GM23338 (cell line): ENCODE measurements at regions not wholly inside any gene's neighbourhood (a gene's known extent, or its start where the extent isn't known, plus 50 kb on each side); places are given as distances from the start of the nearest gene placed in this dataset.

Experiments
- ATAC-seq: fragments of 200-7000 bp; cut with Tn5 transposase; 3 replicates; pipeline ENCODE4 v1.9.1; 2020
- DNase-seq: peaks from one replicate; pipeline ENCODE4 v3.0.0-alpha.2; 2015; ENCODE audit warnings: low spot score
- H2AFZ ChIP-seq: fragments of 200-600 bp; sonication (generic); 2 replicates; pipeline ENCODE4 v1.8.0; 2016; ENCODE audit warnings: antibody characterized with exemption, mild to moderate bottlenecking, moderate library complexity
- H3F3A ChIP-seq: fragments of 200-600 bp; sonication (generic); replicated peaks from 2 replicates; pipeline ENCODE4 v1.8.0; 2017; ENCODE audit warnings: antibody characterized with exemption, mixed run types, low read depth
- H3K27ac ChIP-seq: fragments of 200-600 bp; sonication (generic); 2 replicates; pipeline ENCODE4 v1.6.1; 2016; ENCODE audit warnings: low read depth
- H3K27me3 ChIP-seq: fragments of 200-600 bp; sonication (generic); 2 replicates; pipeline ENCODE4 v1.8.0; 2016; ENCODE audit warnings: mild to moderate bottlenecking, mixed run types, moderate library complexity; ENCODE audit not compliant: insufficient read depth
- H3K36me3 ChIP-seq: fragments of 200-600 bp; sonication (generic); 2 replicates; pipeline ENCODE4 v1.8.0; 2016; ENCODE audit warnings: mild to moderate bottlenecking; ENCODE audit not compliant: insufficient read depth
- H3K4me1 ChIP-seq: fragments of 200-600 bp; sonication (generic); 2 replicates; pipeline ENCODE4 v1.8.0; 2016; ENCODE audit warnings: mild to moderate bottlenecking, moderate library complexity; ENCODE audit not compliant: insufficient read depth
- H3K4me2 ChIP-seq: fragments of 200-600 bp; sonication (generic); 2 replicates; pipeline ENCODE4 v1.7.1; 2017; ENCODE audit warnings: mixed run types
- H3K4me3 ChIP-seq: fragments of 200-600 bp; sonication (generic); 2 replicates; pipeline ENCODE4 v1.6.1; 2016; ENCODE audit warnings: mixed run types
- H3K79me2 ChIP-seq: fragments of 200-600 bp; sonication (generic); replicated peaks from 2 replicates; pipeline ENCODE4 v1.8.0; 2017; ENCODE audit warnings: mild to moderate bottlenecking; ENCODE audit not compliant: insufficient read depth
- H3K9me2 ChIP-seq: fragments of 200-600 bp; sonication (generic); 2 replicates; pipeline ENCODE4 v1.8.0; 2017; ENCODE audit not compliant: insufficient read depth
- H4K20me1 ChIP-seq: fragments of 200-600 bp; sonication (generic); replicated peaks from 2 replicates; pipeline ENCODE4 v1.8.0; 2017; ENCODE audit warnings: mild to moderate bottlenecking; ENCODE audit not compliant: insufficient read depth
- H3K27ac Mint-ChIP-seq: 2 replicates; pipeline ENCODE4 v1.8.0; 2020; ENCODE audit warnings: inconsistent platforms, mild to moderate bottlenecking, moderate library complexity, mixed read lengths
- H3K27me3 Mint-ChIP-seq: 3 replicates; pipeline ENCODE4 v1.8.0; 2022; ENCODE audit warnings: low read depth, mild to moderate bottlenecking, moderate library complexity, mixed read lengths, inconsistent platforms; ENCODE audit not compliant: insufficient read depth, poor library complexity
- H3K36me3 Mint-ChIP-seq: 3 replicates; pipeline ENCODE4 v1.8.0; 2021; ENCODE audit warnings: low read depth, mild to moderate bottlenecking, inconsistent platforms, moderate library complexity, mixed read lengths
- H3K4me1 Mint-ChIP-seq: 3 replicates; pipeline ENCODE4 v1.8.0; 2020; ENCODE audit warnings: mild to moderate bottlenecking, inconsistent platforms, mixed read lengths
- H3K4me3 Mint-ChIP-seq: 3 replicates; pipeline ENCODE4 v1.8.0; 2021; ENCODE audit warnings: moderate library complexity, mild to moderate bottlenecking, inconsistent platforms, mixed read lengths
- H3K9me3 Mint-ChIP-seq: 3 replicates; pipeline ENCODE4 v1.8.0; 2020; ENCODE audit warnings: moderate library complexity, mild to moderate bottlenecking, inconsistent platforms, mixed read lengths
- CREB1 ChIP-seq: fragments of 250-450 bp; sonication (Bioruptor Pico); IDR thresholded peaks from 2 replicates; pipeline ENCODE4 v1.5.0; 2020; ENCODE audit warnings: low read depth, mild to moderate bottlenecking, moderate library complexity
- EZH2 ChIP-seq: fragments of 200-600 bp; sonication (generic); IDR thresholded peaks from one replicate; pipeline ENCODE4 v1.8.0; 2017; ENCODE audit warnings: antibody characterized with exemption, mild to moderate bottlenecking, low read depth; ENCODE audit not compliant: unreplicated experiment
- EZH2phosphoT487 ChIP-seq: fragments of 200-600 bp; sonication (generic); IDR thresholded peaks from one replicate; pipeline ENCODE4 v1.8.1; 2018; ENCODE audit warnings: antibody characterized with exemption; ENCODE audit not compliant: unreplicated experiment
- JUNB ChIP-seq: IDR thresholded peaks from one replicate; pipeline ENCODE4 v1.6.1; 2016; ENCODE audit warnings: antibody characterized with exemption; ENCODE audit not compliant: unreplicated experiment
- NANOG ChIP-seq: IDR thresholded peaks from 2 replicates; pipeline ENCODE4 v1.6.1; 2016; ENCODE audit warnings: antibody characterized with exemption, borderline replicate concordance
- POLR2AphosphoS5 ChIP-seq: IDR thresholded peaks from 2 replicates; pipeline ENCODE4 v1.6.1; 2016; ENCODE audit warnings: antibody characterized with exemption, low read depth
- STAT1 ChIP-seq: IDR thresholded peaks from one replicate; pipeline ENCODE4 v1.6.1; 2016; ENCODE audit warnings: antibody characterized with exemption; ENCODE audit not compliant: unreplicated experiment
- ZNF114 ChIP-seq: fragments of 250-450 bp; sonication (Bioruptor Pico); IDR thresholded peaks from 2 replicates; pipeline ENCODE4 v1.5.0; 2020; ENCODE audit warnings: mild to moderate bottlenecking, moderate library complexity
- ZNF331 ChIP-seq: fragments of 250-450 bp; sonication (Bioruptor Pico); IDR thresholded peaks from 2 replicates; pipeline ENCODE4 v1.5.0; 2020; ENCODE audit warnings: low read depth, mild to moderate bottlenecking, moderate library complexity
- TF ChIP-seq, protein P1 (sequence below): IDR thresholded peaks from one replicate; pipeline ENCODE4 v1.6.1; 2018; ENCODE audit warnings: antibody characterized with exemption; ENCODE audit not compliant: unreplicated experiment
- TF ChIP-seq, protein P2 (sequence below), 2 experiments: fragments of 200-600 bp in 1 of 2; sonication (generic) in 1 of 2; conservative IDR thresholded peaks; 2 replicates each; pipeline versions ENCODE4 v1.5.1 to v1.6.1; 2016 to 2017; ENCODE audit warnings: antibody characterized with exemption in 2 of 2, low read depth in 2 of 2, mild to moderate bottlenecking in 2 of 2, moderate library complexity in 1 of 2
- TF ChIP-seq, protein P3 (sequence below): IDR thresholded peaks from 2 replicates; pipeline ENCODE4 v1.6.1; 2016; ENCODE audit warnings: antibody characterized with exemption
- TF ChIP-seq, protein P4 (sequence below): fragments of 250-450 bp; sonication (Bioruptor Pico); IDR thresholded peaks from 2 replicates; pipeline ENCODE4 v1.5.0; 2020; ENCODE audit warnings: mild to moderate bottlenecking, moderate library complexity

DNA sequence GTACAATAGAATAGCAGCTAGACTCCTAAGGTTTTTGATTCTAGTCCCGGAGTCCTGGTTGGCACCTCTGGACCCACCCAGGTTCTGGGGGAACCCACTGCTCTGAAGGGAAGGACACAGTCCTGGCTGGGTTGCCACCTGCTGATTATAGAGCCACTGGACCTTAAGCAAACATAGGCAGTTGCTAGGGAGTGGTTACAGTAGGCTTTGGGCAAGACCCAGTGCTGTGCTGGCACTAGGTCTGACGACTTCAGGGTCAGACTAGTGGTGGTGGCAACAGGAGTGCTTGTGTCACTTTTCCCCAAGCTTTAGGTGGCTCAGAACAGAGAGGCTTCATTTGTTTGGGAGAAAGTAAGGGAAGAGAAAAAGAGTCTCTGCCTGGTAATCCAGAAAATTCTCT lies 109.8 kb upstream of the C3orf80 start:
- Mint-ChIP-seq H3K27ac (no peak overlapping the region), H3K4me3 (no peak overlapping the region), H3K27me3 (peaks cover 2% of the 10 kb centered on the region), H3K4me1 (peaks cover 15% of the 10 kb centered on the region; the same call in 2 of the 3 replicates), H3K9me3 (peaks cover 8% of the 10 kb centered on the region), H3K36me3 (peaks cover 6% of the 10 kb centered on the region; the same call in 2 of the 3 replicates)
- H3K27ac ChIP-seq, result no peak overlapping the region
- ATAC-seq (no peak), DNase-seq (no peak)
- no peak overlapping the region for H2AFZ ChIP-seq
- no peaks in the 10 kb centered on the region for H3K36me3 ChIP-seq
- no peaks in the 10 kb centered on the region for H3K27me3 ChIP-seq
- TF ChIP-seq NANOG, result no peak
- TF ChIP-seq ZNF331, result no peak
- TF ChIP-seq EZH2, result no peak
- TF ChIP-seq, protein P1, sequence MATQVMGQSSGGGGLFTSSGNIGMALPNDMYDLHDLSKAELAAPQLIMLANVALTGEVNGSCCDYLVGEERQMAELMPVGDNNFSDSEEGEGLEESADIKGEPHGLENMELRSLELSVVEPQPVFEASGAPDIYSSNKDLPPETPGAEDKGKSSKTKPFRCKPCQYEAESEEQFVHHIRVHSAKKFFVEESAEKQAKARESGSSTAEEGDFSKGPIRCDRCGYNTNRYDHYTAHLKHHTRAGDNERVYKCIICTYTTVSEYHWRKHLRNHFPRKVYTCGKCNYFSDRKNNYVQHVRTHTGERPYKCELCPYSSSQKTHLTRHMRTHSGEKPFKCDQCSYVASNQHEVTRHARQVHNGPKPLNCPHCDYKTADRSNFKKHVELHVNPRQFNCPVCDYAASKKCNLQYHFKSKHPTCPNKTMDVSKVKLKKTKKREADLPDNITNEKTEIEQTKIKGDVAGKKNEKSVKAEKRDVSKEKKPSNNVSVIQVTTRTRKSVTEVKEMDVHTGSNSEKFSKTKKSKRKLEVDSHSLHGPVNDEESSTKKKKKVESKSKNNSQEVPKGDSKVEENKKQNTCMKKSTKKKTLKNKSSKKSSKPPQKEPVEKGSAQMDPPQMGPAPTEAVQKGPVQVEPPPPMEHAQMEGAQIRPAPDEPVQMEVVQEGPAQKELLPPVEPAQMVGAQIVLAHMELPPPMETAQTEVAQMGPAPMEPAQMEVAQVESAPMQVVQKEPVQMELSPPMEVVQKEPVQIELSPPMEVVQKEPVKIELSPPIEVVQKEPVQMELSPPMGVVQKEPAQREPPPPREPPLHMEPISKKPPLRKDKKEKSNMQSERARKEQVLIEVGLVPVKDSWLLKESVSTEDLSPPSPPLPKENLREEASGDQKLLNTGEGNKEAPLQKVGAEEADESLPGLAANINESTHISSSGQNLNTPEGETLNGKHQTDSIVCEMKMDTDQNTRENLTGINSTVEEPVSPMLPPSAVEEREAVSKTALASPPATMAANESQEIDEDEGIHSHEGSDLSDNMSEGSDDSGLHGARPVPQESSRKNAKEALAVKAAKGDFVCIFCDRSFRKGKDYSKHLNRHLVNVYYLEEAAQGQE, result no peak
- TF ChIP-seq POLR2AphosphoS5, result no peak
- TF ChIP-seq, protein P2, sequence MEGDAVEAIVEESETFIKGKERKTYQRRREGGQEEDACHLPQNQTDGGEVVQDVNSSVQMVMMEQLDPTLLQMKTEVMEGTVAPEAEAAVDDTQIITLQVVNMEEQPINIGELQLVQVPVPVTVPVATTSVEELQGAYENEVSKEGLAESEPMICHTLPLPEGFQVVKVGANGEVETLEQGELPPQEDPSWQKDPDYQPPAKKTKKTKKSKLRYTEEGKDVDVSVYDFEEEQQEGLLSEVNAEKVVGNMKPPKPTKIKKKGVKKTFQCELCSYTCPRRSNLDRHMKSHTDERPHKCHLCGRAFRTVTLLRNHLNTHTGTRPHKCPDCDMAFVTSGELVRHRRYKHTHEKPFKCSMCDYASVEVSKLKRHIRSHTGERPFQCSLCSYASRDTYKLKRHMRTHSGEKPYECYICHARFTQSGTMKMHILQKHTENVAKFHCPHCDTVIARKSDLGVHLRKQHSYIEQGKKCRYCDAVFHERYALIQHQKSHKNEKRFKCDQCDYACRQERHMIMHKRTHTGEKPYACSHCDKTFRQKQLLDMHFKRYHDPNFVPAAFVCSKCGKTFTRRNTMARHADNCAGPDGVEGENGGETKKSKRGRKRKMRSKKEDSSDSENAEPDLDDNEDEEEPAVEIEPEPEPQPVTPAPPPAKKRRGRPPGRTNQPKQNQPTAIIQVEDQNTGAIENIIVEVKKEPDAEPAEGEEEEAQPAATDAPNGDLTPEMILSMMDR (conservative IDR thresholded peaks at IDR 0.05; ENCODE audit: low read depth in 2 of 2), result no peak
- TF ChIP-seq ZNF114, result no peak
- TF ChIP-seq, protein P3, sequence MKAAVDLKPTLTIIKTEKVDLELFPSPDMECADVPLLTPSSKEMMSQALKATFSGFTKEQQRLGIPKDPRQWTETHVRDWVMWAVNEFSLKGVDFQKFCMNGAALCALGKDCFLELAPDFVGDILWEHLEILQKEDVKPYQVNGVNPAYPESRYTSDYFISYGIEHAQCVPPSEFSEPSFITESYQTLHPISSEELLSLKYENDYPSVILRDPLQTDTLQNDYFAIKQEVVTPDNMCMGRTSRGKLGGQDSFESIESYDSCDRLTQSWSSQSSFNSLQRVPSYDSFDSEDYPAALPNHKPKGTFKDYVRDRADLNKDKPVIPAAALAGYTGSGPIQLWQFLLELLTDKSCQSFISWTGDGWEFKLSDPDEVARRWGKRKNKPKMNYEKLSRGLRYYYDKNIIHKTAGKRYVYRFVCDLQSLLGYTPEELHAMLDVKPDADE, result no peak
- TF ChIP-seq CREB1 (CRISPR knock-in tag), result no peak
- TF ChIP-seq JUNB, result no peak
- TF ChIP-seq STAT1, result no peak
- TF ChIP-seq, protein P4, sequence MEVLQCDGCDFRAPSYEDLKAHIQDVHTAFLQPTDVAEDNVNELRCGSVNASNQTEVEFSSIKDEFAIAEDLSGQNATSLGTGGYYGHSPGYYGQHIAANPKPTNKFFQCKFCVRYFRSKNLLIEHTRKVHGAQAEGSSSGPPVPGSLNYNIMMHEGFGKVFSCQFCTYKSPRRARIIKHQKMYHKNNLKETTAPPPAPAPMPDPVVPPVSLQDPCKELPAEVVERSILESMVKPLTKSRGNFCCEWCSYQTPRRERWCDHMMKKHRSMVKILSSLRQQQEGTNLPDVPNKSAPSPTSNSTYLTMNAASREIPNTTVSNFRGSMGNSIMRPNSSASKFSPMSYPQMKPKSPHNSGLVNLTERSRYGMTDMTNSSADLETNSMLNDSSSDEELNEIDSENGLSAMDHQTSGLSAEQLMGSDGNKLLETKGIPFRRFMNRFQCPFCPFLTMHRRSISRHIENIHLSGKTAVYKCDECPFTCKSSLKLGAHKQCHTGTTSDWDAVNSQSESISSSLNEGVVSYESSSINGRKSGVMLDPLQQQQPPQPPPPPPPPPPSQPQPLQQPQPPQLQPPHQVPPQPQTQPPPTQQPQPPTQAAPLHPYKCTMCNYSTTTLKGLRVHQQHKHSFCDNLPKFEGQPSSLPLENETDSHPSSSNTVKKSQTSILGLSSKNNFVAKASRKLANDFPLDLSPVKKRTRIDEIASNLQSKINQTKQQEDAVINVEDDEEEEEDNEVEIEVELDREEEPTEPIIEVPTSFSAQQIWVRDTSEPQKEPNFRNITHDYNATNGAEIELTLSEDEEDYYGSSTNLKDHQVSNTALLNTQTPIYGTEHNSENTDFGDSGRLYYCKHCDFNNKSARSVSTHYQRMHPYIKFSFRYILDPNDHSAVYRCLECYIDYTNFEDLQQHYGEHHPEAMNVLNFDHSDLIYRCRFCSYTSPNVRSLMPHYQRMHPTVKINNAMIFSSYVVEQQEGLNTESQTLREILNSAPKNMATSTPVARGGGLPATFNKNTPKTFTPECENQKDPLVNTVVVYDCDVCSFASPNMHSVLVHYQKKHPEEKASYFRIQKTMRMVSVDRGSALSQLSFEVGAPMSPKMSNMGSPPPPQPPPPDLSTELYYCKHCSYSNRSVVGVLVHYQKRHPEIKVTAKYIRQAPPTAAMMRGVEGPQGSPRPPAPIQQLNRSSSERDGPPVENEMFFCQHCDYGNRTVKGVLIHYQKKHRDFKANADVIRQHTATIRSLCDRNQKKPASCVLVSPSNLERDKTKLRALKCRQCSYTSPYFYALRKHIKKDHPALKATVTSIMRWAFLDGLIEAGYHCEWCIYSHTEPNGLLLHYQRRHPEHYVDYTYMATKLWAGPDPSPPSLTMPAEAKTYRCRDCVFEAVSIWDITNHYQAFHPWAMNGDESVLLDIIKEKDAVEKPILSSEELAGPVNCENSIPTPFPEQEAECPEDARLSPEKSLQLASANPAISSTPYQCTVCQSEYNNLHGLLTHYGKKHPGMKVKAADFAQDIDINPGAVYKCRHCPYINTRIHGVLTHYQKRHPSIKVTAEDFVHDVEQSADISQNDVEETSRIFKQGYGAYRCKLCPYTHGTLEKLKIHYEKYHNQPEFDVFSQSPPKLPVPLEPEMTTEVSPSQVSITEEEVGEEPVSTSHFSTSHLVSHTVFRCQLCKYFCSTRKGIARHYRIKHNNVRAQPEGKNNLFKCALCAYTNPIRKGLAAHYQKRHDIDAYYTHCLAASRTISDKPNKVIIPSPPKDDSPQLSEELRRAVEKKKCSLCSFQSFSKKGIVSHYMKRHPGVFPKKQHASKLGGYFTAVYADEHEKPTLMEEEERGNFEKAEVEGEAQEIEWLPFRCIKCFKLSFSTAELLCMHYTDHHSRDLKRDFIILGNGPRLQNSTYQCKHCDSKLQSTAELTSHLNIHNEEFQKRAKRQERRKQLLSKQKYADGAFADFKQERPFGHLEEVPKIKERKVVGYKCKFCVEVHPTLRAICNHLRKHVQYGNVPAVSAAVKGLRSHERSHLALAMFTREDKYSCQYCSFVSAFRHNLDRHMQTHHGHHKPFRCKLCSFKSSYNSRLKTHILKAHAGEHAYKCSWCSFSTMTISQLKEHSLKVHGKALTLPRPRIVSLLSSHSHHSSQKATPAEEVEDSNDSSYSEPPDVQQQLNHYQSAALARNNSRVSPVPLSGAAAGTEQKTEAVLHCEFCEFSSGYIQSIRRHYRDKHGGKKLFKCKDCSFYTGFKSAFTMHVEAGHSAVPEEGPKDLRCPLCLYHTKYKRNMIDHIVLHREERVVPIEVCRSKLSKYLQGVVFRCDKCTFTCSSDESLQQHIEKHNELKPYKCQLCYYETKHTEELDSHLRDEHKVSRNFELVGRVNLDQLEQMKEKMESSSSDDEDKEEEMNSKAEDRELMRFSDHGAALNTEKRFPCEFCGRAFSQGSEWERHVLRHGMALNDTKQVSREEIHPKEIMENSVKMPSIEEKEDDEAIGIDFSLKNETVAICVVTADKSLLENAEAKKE (CRISPR knock-in tag), result no peak
- TF ChIP-seq EZH2phosphoT487, result no peak
- no peaks in the 10 kb centered on the region for H3F3A ChIP-seq
- no peaks in the 10 kb centered on the region for H4K20me1 ChIP-seq
- no peak overlapping the region for H3K4me2 ChIP-seq
- no peaks in the 10 kb centered on the region for H3K79me2 ChIP-seq
- H3K4me1 ChIP-seq, result peaks cover 10% of the 10 kb centered on the region
- 0 out of 2 replicates have a peak, but pooled peaks cover 3% of the 10 kb centered on the region for H3K9me2 ChIP-seq
- no peak overlapping the region for H3K4me3 ChIP-seq
